DOHH2 (cell line): ENCODE measurements at regions not wholly inside any gene's neighbourhood (a gene's known extent, or its start where the extent isn't known, plus 50 kb on each side); places are given as distances from the start of the nearest gene placed in this dataset.

ENCODE experiments used
- CTCF ChIP-seq: fragments of 200-600 bp; sonication (generic); IDR thresholded peaks from one replicate; pipeline ENCODE4 v1.5.1; 2014; ENCODE audit warnings: antibody characterized with exemption, mild to moderate bottlenecking, low read depth, low read length; ENCODE audit not compliant: poor library complexity, severe bottlenecking
- EZH2phosphoT487 ChIP-seq: fragments of 200-600 bp; sonication (generic); IDR thresholded peaks from 2 replicates; pipeline ENCODE4 v1.6.1; 2017; ENCODE audit warnings: borderline replicate concordance, mild to moderate bottlenecking, antibody characterized with exemption, low read length, moderate library complexity, mixed read lengths

GRCh38 chr1:244989813-244990212 lies 125.5 kb upstream of the HNRNPU start:
- TF ChIP-seq CTCF (no peak), EZH2phosphoT487 (no peak)
